Smooth muscle cell (in vitro differentiated cells): ENCODE measurements at regions not wholly inside any gene's neighbourhood (a gene's known extent, or its start where the extent isn't known, plus 50 kb on each side); places are given as distances from the start of the nearest gene placed in this dataset.

Experiments used
- DNase-seq: peaks from one replicate; lab custom pipeline; 2025; ENCODE audit not compliant: unreplicated experiment; lab: John Stamatoyannopoulos, UW
- H2AFZ ChIP-seq: fragments of 200-600 bp; sonication (generic); 2 replicates; pipeline ENCODE4 v1.6.0; 2016; ENCODE audit warnings: antibody characterized with exemption, low read depth, mild to moderate bottlenecking
- H3F3A ChIP-seq: fragments of 200-600 bp; sonication (generic); 2 replicates; pipeline ENCODE4 v1.6.0; 2017; ENCODE audit warnings: antibody characterized with exemption, low read depth
- H3K27ac ChIP-seq: fragments of 200-600 bp; sonication (generic); 2 replicates; pipeline ENCODE4 v1.5.1; 2016; ENCODE audit warnings: low read depth, mild to moderate bottlenecking
- H3K27me3 ChIP-seq: fragments of 200-600 bp; sonication (generic); 2 replicates; pipeline ENCODE4 v1.6.1; 2016; ENCODE audit warnings: low read depth, mild to moderate bottlenecking
- H3K36me3 ChIP-seq: fragments of 200-600 bp; sonication (generic); 2 replicates; pipeline ENCODE4 v1.5.1; 2016; ENCODE audit warnings: low read depth
- H3K4me1 ChIP-seq: fragments of 200-600 bp; sonication (generic); 2 replicates; pipeline ENCODE4 v1.5.1; 2016; ENCODE audit warnings: low read depth
- H3K4me2 ChIP-seq: fragments of 200-600 bp; sonication (generic); 2 replicates; pipeline ENCODE4 v1.6.0; 2016; ENCODE audit warnings: mild to moderate bottlenecking
- H3K4me3 ChIP-seq: fragments of 200-600 bp; sonication (generic); 2 replicates; pipeline ENCODE4 v1.5.1; 2016; ENCODE audit warnings: mild to moderate bottlenecking
- H3K79me2 ChIP-seq: fragments of 200-600 bp; sonication (generic); 2 replicates; pipeline ENCODE4 v1.6.0; 2016; ENCODE audit warnings: low read depth, mild to moderate bottlenecking
- H3K9ac ChIP-seq: fragments of 200-600 bp; sonication (generic); 2 replicates; pipeline ENCODE4 v1.6.0; 2016; ENCODE audit warnings: low read depth
- H3K9me3 ChIP-seq: fragments of 200-600 bp; sonication (generic); replicated peaks from 2 replicates; pipeline ENCODE4 v1.5.1; 2016; ENCODE audit warnings: low read depth
- H4K20me1 ChIP-seq: fragments of 200-600 bp; sonication (generic); 2 replicates; pipeline ENCODE4 v1.6.0; 2016; ENCODE audit warnings: low read depth
- CTCF ChIP-seq: fragments of 200-600 bp; sonication (generic); IDR thresholded peaks from 2 replicates; pipeline ENCODE4 v1.5.1; 2017; ENCODE audit warnings: borderline replicate concordance, mild to moderate bottlenecking, antibody characterized with exemption; ENCODE audit not compliant: insufficient read depth, poor library complexity, severe bottlenecking
- WGBS: methylation state at CpG from one replicate; pipeline ENCODE4 v1.1.7; 2016; ENCODE audit warnings: low lambda C conversion rate; 5-methylcytosine and 5-hydroxymethylcytosine counted together

GRCh38 chr4:89534356-89534755 is 226.8 kb upstream of the GPRIN3 start:
- Histone ChIP-seq H3K27me3 (no peaks in the 10 kb centered on the region), H3K79me2 (no peaks in the 10 kb centered on the region), H4K20me1 (no peaks in the 10 kb centered on the region), H3K36me3 (no peaks in the 10 kb centered on the region), H3F3A (no peaks in the 10 kb centered on the region), H3K4me2 (no peak overlapping the region), H3K9me3 (no peaks in the 10 kb centered on the region), H3K4me1 (no peaks in the 10 kb centered on the region), H3K27ac (no peak overlapping the region), H3K9ac (no peak overlapping the region), H3K4me3 (no peak overlapping the region), H2AFZ (no peak overlapping the region)
- TF ChIP-seq CTCF = no peak
- no peak for DNase-seq

GRCh38 chr4:89531932-89532640 is 224.5 kb upstream of the GPRIN3 start:
- WGBS = 96% methylated on average over 2 of the region's 2 CpGs
- TF ChIP-seq CTCF = no peak
- H3K4me3 ChIP-seq = no peak overlapping the region

GRCh38 chr4:89528526-89529133 is 221.0 kb upstream of the GPRIN3 start:
- no peaks in the 10 kb centered on the region for H3K9me3 ChIP-seq
- no peaks in the 10 kb centered on the region for H3K4me1 ChIP-seq
- H3K27ac ChIP-seq = no peak overlapping the region
- no peaks in the 10 kb centered on the region for H3F3A ChIP-seq
- no peak overlapping the region for H3K9ac ChIP-seq
- H3K4me3 ChIP-seq = no peak overlapping the region
- H3K36me3 ChIP-seq = no peaks in the 10 kb centered on the region
- no peaks in the 10 kb centered on the region for H4K20me1 ChIP-seq
- DNase-seq = no peak
- no peak overlapping the region for H2AFZ ChIP-seq
- no peaks in the 10 kb centered on the region for H3K79me2 ChIP-seq
- TF ChIP-seq CTCF = no peak
- WGBS = 69% methylated on average over 4 of the region's 4 CpGs
- H3K4me2 ChIP-seq = no peak overlapping the region
- no peaks in the 10 kb centered on the region for H3K27me3 ChIP-seq

More at GRCh38 chr4:89531932-89532640, 224.5 kb upstream of the GPRIN3 start:
- DNase-seq = no peak
- Histone ChIP-seq H2AFZ (no peak overlapping the region), H4K20me1 (no peaks in the 10 kb centered on the region), H3K9ac (no peak overlapping the region), H3K36me3 (no peaks in the 10 kb centered on the region), H3K79me2 (no peaks in the 10 kb centered on the region), H3K4me1 (no peaks in the 10 kb centered on the region), H3K4me2 (no peak overlapping the region), H3K27ac (no peak overlapping the region), H3K9me3 (no peaks in the 10 kb centered on the region), H3K27me3 (no peaks in the 10 kb centered on the region), H3F3A (no peaks in the 10 kb centered on the region)

- H3K27ac ChIP-seq = no peak overlapping the region
- no peak for TF ChIP-seq CTCF
- H3K36me3 ChIP-seq = no peaks in the 10 kb centered on the region
- 88% methylated on average over 4 of the region's 4 CpGs for WGBS
- no peaks in the 10 kb centered on the region for H3K4me1 ChIP-seq
- no peak overlapping the region for H3K4me3 ChIP-seq
- H3K4me2 ChIP-seq = no peak overlapping the region
- H3K9me3 ChIP-seq = no peaks in the 10 kb centered on the region
- DNase-seq = no peak
- H3K9ac ChIP-seq = no peak overlapping the region
- no peak overlapping the region for H2AFZ ChIP-seq
- H3K27me3 ChIP-seq = no peaks in the 10 kb centered on the region
- no peaks in the 10 kb centered on the region for H3K79me2 ChIP-seq
- H4K20me1 ChIP-seq = no peaks in the 10 kb centered on the region
- H3F3A ChIP-seq = no peaks in the 10 kb centered on the region
Observed at GRCh38 chr4:89521826-89522225, 214.2 kb upstream of the GPRIN3 start.
